ENCODE measurements at regions not wholly inside any gene's neighbourhood (a gene's known extent, or its start where the extent isn't known, plus 50 kb on each side); places are given as distances from the start of the nearest gene placed in this dataset.
"Not testable (repeated sequence)": the region's sequence is repeated elsewhere in the genome, so short reads cannot be mapped to it uniquely, and the experiment has no call there.

DNA sequence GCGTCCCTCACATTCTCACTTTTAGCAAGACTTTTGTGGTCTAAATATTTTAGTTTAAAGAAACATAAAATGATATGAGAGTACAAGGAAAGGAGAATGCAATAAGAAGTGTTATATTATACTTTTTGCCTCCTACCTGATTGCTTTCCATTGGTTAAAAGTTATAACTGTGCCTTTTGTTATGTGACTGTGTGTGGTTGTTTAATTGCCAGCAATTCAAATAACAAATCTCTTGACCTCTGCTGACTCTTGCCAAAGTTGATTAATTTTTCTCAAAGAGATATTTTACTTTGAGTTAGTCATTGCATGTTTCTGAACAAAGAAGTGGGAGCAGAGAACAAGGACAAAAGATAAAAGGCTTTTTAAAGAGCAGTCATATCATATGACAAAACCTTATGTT is 599.5 kb downstream of the SUCLG1 start:
- DNase-seq = no peak

DNA sequence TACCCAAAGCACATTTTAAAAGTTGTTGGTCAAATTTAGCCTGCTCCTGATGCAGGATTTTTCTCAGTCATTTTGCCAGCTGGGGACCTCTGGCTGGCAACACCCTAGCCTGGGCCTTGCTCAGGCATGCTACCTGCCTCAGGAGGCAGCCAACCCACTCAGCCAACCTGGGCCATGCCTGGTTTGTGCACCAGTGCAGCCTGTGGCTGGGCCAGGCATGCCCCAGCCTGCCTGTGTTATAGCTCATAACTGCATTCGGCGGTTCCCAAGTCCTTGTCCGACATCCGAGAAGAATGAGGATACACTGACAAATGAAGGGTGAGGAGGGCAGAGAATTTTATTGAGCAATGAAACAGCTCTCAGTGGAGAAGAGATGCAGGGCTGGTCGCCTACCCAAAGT is 608.0 kb downstream of the SUCLG1 start:
- no peak for DNase-seq

DNA sequence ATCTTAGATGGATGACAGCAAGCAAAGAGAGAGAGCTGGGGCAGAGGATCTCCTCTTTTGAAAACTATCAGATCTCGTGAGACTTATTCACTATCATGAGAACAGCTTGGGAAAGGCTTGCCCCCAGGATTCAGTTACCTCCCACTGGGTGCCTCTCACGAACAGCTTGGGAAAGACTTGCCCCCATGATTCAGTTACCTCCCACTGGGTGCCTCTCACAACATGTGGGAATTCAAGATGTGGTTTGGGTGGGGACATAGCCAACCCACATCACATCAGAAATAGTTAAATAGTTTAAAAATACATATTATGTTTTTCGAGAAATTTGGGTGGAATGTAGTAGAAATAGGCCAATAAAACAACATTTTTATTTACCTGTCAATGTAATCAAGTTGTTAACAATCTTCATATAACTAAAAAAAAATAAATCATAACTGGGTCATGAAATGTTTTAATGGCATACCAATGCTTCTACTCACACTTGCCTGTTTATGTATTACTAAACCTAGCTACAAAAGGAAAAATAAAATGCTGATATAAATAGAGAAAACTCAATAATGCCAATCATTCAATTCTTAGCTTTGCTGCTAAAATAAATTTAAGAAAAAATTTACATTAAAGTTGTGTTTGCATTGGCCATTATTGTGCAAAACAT is 608.9 kb downstream of the SUCLG1 start:
- DNase-seq = no peak

DNA sequence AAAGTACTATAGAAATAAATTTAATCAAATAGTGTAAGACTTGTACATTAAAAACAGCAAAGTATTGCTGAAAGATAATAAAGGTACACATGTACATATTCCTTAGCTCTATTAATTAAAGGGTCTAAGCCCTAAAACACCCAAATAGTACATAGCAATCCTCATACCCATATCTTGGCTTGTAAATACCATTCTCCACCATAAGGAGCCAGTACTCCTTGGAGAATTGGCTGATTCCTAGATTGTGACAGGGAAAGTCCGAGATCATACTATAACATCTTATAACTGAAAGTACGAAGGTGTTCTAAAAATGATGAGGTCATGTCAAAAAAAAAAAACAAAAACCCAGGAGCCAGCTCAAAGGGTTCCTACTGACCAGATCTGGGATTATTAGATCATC is 614.6 kb downstream of the SUCLG1 start:
- DNase-seq = no peak

DNA sequence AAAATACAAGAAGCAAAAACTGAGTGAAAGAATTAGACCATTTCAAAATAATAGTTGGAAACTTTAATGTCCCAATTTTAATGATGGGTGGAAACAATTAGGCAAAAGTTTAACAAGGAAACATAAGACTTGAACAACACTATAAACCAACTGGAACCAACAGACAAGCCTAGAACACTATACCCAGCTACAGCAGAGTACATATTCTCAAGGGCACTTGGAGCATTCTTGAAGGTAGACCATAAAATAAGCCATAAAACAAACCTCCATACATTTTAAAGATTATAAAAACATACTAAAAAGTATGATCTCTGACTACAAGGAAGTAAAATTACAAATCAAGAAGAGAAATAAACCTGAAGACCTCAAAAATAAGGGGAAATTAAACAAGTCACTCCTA is 616.7 kb downstream of the SUCLG1 start:
- DNase-seq = no peak

DNA sequence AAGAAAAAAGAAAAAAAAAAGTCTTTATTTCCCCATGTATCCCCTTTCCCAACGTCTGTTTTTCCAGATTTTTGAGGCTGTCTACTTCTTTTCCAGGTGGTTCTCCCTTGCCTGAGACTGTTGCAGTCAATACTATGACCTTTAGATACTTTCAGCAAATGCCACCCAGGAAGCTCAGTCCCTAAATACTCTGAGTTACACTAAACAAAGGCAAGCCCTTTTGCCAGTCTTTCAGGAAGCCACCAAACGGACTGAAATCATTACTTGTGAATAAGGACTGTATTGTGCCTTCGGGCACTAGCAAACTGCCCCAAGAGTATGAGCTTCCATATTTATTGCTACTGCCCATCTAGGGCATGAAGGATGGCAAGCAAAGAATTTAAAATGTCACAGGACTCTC is 621.3 kb downstream of the SUCLG1 start:
- no peak for DNase-seq

DNA sequence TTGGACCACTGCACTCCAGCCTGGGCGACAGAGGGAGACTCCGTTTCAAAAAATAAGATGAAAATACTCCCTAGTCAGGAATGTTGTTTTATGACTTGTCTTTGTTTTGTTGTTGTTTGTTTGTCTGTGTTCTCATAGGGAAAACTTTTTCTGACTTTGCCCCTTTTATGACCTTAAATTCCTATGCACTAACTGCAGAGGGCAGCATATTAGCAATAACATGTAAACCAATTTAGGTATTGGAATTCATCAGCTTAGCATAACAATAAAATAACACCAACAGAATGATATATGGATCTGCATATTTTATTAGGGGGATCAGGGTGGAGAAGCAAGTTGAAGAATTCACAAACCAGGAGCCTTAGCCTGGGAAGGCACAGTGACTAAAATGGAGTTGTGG is 631.5 kb downstream of the SUCLG1 start:
- DNase-seq = no peak

DNA sequence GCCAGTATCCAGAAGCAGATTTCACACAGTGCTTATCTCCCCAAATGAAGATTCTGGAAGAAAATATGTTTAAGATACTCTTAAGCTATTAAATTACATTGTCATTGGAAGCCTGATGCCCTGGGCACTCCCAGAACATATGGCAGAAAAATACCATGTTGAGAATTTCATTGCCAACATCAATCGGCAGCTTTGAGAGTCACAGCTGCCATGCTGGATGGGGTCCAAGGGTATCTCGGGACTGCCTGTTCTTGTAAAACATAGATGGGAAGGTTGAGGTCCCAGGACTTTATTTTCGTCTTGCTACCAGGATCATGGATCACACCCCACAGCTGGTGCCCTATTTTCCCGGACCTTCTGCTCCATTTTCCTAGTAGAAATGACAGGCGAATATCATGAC is 632.5 kb downstream of the SUCLG1 start:
- DNase-seq = no peak

DNA sequence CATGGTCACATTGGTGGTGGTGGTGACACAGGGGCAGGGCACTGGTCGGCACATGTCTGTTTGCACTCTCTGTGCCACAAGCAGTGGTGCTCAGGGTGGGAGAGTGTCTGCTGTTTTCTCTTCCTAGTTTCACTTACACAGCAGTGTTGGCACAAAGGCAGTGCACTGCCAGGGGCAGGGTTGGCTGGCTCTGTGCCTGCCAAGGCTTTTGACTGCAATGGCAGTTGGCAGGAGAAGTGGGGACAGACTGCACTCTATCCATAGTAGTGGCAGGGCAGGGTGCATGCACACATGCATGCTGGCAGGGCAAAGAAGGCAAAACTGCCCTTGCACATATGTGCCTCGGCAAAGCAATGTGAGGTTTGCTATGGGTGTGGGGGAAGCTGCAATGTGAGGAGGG is 635.9 kb downstream of the SUCLG1 start:
- DNase-seq = no peak

DNA sequence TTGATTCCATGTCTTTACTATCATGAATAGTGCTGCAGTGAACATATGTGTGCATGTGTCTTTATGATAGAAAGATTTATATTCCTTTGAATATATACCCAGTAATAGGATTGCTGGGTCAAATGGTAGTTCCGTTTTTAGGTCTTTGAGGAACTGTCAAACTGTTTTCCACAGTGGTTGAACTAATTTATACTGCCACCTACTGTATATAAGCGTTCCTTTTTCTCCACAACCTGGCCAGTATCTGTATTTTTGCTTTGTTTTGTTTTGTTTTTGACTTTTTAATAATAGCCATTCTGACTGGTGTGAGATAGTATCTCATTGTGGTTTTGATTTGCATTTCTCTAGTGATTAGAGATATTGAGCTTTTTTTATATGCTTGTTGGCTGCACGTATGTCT is 641.6 kb downstream of the SUCLG1 start:
- DNase-seq = no peak

DNA sequence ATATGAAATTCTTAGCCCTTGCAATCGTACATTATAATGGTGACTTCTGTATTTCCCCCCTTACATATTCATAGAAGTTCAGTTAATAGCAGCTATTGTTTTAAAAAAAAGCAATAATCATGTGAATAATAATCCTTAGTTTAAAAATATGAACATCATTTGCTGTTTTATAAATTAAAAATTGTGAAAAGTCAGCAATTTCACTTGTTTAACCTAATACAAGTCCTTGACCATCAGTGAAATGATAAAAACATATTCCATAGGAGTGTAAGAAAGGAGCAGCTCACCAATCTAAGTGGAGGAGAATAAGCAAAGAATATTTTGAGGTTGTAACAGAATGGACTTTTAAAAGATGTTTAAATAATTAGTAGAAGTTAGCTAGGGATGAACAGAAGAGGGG is 650.2 kb downstream of the SUCLG1 start:
- DNase-seq = no peak

DNA sequence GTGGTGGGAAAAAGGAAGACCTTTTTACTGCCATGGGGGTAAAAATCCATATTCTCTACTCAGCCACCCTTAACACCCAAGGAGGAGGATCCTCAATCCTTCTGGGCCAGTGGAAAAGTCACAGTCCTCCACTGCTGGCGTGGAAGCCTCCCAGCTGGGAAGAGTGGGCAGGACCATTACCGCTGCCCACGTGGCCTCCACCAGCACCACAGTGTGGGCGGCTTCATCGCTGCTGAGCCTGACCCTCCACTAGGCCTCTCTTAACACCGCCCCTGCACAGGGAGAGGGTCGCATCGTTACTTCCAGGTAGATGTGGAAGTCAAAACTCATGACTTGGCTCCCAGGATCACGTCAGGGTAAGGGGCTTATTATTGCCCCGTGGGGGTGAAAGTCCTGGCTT is 656.5 kb downstream of the SUCLG1 start:
- DNase-seq = no peak

DNA sequence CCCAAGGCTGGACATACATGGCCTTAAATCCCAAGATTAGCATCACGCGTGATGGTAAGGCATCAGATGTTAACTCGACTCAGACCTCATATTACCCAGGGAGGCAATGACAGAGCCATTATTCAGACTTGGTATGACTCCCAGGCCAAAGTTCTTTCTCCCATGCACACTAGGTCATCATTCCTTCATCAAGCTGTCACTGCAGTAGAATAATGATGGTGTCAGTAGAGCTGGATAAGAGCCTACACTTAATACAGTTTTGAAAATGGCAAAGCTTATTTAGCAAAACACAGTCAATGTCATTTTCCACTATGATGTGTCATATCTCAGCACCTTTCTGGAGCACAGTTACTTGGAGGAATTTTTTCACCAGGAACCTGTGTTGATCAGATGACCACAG is 663.3 kb downstream of the SUCLG1 start:
- DNase-seq = no peak

DNA sequence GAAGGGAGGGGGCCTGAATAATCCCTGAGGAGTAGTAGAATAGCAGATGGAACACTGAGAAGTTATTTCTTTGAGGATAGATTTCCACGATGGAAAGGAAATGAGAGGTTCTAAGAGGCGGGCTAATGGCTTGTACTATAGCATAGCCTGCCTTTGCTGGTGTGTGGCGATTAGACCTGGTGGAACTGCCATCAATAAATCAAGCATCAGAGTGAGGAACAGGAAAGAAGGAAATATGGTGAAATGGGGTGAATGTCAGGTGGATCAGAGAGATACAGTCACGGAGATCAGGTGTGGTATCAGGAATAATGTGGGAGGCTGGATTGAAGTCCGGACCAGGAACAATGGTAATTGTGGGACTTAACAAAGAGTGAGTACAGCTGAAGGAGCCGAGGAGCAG is 668.6 kb downstream of the SUCLG1 start:
- not testable (repeated sequence) for DNase-seq

DNA sequence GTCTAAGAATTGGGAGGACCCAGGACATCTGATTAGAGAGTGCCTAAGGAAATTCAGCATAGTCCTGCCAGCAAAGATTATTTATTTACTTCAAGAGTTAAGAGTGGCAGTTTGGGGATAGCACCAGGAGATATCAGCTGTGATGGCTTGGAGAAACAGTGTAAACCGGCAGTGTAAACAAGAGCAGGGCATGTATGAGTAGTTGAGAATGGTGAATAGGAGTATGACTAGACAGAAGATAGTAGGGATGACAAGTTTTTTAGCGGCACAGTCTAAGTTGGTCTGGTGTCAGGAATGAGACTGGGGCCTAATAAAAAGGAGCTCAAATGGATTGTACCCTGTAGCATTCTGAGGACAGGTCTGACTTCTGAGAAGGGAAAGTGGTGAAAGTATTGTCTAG is 669.4 kb downstream of the SUCLG1 start:
- DNase-seq = not testable (repeated sequence)

DNA sequence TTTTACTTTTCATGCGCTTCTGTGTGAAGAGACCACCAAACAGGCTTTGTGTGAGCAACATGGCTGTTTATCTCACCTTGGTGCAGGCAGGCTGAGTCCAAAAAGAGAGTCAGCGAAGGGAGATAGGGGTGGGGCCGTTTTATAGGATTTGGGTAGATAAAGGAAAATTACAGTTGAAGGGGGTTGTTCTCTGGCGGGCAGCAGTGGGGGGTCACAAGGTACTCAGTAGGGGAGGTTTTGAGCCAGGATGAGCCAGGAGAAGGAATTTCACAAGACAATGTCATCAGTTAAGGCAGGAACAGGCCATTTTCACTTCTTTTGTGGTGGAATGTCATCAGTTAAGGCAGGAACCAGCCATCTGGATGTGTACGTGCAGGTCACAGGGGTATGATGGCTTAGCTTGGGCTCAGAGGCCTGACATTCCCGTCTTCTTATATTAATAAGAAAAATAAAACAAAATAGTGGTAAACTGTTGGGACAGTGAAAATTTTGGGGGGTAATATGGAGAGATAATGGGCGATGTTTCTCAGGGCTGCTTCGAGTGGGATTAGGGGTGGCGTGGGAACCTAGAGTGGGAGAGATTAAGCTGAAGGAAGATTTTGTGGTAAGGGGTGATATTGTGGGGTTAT is 670.0 kb downstream of the SUCLG1 start:
- DNase-seq = not testable (repeated sequence)

DNA sequence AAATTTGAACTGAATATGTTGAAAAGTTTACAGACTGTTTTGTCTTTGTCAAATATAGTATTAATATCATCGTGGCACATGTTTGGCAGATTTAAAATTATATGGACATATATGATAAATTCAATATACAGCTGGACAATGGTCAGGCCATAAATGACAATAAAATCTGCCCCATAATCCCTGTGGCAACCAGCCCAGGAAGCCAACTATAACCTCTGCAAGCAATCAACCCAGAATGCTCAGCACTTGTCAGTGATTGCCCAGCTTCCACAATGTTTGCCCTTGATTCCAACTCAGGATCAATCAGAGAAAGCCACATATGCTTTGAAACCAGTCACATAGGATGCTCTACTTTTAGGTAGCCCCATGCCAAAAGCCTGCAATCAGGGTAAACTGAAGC is 671.9 kb downstream of the SUCLG1 start:
- no peak for DNase-seq

DNA sequence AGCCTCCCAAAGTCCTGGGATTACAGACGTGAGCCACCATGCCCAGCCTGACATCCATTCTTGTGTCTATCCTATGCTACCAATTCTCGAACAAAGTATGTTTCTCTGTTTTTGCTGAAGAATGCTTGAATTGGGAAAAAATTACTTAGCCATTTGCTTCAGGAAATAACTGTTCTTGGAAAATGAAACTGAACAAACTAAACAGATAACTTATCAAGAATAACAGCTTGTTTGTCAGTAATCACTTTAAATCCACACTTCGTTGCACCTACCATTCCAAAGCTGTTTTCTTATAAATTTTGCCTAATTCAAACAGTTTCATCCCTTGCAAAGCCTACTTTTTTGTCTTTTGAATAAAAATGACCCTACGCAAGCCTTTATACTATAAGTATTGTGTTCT is 672.9 kb downstream of the SUCLG1 start:
- DNase-seq = no peak

DNA sequence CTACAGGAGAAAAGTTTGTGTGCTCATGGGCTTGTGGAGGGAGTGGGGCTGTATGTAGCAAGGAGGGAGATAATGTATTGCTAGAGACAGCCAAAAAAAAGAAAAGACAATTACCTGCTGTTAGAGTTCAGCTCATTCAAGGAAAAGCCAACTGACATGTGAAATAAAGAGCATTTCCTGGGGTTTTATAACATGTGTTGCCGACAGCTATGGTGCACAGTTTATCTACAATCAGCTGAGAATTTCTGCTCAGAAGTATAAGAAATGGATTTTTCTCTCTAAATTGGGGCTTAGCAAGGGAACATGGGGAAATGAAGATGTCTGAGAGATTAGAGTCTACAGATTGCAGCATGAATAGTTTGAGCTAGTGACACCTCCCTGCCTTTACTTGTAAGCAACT is 674.1 kb downstream of the SUCLG1 start:
- DNase-seq = no peak

DNA sequence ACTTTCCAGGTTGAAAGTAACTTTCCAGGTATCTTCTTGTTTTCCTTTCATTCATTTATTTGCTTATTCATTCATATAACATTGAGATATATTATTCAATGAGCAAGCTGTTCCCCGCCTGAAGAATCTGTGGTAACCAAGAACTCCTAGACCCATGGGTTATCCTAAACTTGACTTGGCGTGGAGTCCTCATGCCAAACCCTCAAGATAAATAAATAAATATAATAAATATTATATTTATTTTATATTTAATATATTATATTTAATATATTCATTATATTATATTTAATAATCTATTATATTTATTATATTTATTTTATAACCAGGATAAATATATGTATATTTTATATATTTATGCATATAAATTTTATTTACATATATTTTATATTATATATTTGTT is 674.8 kb downstream of the SUCLG1 start:
- no peak for DNase-seq

DNA sequence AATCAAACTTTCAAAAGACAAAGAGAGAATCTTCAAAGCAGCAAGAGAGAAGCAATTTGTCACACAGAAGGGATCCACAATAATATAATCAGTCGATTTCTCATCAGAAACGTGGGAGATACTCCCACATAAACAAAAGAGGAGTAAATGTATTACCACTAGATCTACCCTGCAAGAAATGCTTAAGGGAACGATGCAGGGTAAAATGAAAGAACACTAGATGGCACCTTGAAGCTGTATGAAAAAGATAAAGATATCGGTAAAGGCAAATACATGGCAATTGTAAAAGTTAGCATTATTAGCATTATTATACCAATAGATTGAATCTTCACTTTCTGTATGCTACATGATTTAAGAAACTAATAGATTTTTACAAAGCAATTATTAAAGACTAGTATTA is 677.0 kb downstream of the SUCLG1 start:
- DNase-seq = no peak

DNA sequence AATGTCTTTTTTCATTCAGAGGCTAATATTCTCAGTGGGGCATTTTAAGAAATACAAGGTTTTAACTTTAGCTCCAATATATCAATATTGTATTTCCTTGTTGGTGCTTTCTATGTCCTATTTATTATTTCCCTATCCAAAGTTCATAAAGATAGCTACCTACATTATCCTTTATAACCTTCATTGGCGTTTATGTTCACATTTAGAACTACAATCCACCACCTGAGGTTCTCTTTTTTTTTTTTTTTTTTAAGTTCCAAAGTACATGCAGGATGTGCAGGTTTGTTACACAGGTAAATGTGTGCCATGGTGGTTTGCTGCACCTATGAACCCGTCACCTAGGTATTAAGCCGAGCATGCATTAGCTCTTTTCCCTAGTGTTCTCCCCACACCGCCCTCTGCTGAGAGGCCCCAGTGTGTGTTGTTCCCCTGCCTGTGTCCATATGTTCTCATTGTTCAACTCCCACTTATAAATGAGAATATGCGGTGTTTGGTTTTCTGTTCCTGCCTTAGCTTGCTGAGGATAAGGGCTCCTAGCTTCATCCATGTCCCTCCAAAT is 694.6 kb downstream of the SUCLG1 start:
- no peak for DNase-seq

DNA sequence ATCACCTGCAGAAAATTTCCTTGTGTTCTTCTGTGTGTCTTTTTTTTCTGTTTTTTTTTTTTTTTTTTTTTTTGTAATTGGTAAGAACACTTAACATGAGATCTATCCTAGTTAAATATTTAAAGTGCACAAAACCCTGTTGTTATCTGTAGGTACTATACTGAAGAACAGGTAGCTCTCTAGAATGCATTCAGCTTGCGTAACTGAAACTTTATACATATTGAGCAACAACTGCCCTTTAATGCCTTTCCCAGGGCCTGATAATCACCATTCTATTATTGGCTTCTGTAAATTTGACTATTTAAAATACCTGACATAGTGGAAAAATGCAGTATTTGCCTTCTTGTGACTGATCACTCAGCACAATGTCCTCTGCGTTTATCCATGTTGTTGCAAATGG is 701.8 kb downstream of the SUCLG1 start:
- DNase-seq = no peak

DNA sequence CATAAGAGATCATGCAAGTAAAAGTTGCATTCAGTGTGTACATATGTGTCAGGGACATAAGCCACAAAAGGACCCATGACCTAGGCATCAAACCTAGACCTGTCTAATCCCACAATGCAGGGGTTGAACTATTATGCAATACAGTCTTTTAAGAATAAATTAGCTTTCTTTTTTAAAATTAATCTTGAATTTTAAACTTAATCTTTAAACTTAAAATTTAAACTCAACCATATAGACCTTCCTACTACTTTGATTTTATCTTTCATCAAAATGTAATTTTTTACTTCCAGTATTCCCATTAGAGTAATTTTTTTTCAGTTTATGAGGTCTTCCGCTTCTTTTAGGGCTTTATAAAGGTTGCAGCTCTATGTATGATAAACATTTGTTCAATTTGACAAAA is 702.9 kb downstream of the SUCLG1 start:
- no peak for DNase-seq

DNA sequence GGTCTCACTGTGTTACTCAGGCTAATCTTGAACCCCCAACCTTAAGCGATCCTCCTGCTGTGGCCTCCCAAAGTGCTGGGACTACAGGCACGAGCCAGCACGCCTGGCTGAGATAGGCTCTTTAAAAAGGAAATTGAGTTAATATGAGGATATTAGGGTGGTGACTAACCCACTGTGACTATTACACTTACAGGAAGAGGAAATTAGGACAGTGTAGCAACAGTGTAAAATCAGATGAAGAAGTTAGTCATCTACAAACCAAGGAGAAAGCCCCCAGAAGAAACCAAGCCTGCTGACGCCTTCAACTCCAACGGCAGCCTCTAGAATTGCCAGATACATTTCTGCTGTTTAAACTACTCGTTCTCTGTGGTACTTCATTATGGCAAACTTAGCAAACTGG is 711.9 kb downstream of the SUCLG1 start:
- DNase-seq = no peak
